Forelimb muscle (tissue), 1 donor: ENCODE measurements at regions not wholly inside any gene's neighbourhood (a gene's known extent, or its start where the extent isn't known, plus 50 kb on each side); places are given as distances from the start of the nearest gene placed in this dataset.
"Not testable (repeated sequence)": the region's sequence is repeated elsewhere in the genome, so short reads cannot be mapped to it uniquely, and the experiment has no call there.

Experiments
- DNase-seq: peaks from one replicate; pipeline ENCODE4 v3.0.0-alpha.2; 2013; ENCODE audit warnings: low read depth

DNA sequence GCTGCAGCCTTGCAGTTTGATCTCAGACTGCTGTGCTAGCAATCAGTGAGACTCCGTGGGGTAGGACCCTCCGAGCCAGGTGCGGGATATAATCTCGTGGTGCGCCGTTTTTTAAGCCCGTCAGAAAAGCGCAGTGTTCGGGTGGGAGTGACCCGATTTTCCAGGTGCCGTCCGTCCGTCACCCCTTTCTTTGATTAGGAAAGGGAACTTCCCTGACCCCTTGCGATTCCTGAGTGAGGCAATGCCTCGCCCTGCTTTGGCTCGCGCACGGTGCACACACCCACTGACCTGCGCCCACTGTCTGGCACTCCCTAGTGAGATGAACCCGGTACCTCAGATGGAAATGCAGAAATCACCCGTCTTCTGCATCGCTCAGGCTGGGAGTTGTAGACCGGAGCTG is 203.2 kb downstream of the SNCAIP start:
- DNase-seq: not testable (repeated sequence)

DNA sequence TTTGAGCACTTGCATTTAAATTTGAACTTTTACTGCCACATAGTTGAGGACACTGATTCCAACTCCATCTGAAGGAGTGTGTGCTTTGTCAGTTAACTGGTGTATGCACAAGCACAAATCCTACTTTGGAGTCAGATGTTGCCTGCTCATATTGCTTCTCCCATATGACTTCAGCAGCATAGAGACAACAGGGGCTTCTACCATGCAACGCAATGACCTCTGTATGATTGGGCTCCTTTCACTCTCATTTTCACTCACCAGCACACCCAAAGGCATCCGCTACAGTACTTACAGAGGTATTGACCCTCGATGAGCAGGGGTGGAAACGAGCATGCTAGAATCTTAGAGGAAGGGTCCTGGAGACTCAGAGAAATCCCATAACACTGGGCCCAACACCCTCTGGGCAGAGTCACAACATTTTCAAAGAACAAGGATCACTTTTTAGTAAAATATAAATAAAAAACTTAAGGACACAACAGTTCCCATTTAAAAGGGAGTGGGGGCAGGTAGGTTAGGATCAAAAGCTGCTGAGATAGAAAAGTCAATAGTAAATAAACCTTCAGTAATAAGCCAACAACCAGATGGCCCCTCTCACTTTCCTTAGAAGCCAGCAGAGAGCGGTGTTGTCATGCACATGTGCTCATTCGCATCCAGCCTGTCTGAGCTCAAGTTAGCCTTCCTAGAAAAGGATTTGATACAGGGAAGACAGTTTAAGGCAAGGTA is 203.8 kb downstream of the SNCAIP start:
- DNase-seq: peak; percentile 52

DNA sequence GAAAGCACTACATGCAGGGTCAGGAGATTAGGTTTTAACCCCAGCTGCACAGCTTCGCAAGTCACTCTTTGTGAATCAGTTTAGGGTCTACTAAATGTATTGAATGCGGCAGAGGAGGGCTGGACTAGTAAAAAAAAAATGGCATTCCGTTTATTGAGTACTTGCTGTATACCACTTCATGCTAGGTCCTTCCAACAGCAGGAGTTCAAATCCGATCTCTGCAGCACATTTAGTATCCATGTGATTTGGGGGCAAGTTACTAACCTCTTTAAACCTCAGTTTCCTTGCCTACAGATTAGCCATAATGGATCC is 204.4 kb downstream of the SNCAIP start:
- DNase-seq: no peak

DNA sequence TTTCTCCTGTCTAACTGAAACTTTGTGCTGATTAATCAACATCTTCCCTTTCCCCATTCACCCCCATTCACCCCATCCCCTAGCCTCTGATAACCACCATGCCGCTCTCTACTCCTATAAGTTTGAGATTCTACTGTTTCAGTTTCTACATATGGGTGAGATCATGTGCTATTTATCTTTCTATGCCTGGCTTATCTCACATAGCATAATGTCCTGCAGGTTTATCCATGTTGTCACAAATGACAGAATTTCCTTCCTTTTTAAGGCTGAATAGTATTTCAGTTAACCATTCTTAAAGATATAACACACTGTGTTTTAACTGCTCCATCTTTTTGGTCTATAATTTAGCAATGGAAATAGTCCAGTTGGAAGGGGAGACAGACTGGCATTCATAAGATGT is 205.1 kb downstream of the SNCAIP start:
- no peak for DNase-seq

DNA sequence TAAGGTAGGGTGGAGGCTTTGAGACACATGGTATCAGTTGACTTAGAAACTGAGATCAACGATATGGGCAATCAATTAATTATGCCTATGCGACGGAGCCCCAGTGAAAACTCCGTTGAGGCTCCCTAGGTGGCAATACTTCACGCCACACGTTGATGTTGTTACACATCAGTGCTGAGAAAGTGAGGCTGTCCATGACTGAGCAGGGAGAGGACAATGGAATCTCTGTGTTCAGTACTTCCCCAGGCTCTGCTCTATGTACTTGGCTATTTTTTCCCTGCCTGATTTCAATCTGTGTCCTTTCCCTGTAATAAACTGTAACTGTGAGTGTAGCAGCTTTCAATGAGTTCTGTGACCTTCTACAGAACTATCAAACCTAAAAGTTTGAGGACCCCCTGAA is 211.7 kb downstream of the SNCAIP start:
- DNase-seq: no peak

DNA sequence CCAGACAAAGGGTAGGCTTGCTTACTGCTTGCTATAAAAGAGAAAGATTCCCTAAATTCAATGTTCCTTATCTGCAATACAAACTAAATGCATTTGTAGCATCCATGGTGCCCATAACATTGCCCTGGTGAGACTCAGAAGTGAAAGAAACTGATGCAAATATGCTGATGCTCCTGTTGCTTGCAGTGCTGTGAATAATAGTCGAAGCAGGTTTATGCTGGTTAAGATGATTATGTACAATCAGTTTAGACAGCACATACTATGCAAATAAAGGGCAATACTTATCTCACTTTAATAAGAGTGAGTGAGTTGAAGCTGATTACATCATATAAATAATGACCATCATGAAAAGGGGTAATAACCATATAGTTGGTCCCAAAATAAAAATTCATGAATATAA is 215.5 kb downstream of the SNCAIP start:
- DNase-seq: no peak

DNA sequence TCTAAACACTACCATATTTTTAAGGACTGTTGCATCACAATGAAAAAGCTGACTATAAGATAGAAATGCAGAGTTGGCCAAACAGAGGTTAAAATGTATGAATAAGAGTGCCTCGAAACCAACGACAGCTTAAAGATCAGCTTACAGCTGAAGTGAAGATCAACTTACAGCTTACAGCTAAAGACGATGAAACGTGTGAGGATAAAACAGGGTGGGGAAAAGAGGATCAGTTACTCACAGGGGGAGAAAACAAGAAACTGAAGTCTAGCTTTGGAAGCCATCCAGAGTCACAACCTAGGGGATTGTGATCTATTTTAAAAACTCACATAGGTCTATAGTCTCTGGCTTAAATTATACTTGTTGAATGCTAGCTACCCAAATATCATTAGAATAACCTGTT is 220.0 kb downstream of the SNCAIP start:
- no peak for DNase-seq

DNA sequence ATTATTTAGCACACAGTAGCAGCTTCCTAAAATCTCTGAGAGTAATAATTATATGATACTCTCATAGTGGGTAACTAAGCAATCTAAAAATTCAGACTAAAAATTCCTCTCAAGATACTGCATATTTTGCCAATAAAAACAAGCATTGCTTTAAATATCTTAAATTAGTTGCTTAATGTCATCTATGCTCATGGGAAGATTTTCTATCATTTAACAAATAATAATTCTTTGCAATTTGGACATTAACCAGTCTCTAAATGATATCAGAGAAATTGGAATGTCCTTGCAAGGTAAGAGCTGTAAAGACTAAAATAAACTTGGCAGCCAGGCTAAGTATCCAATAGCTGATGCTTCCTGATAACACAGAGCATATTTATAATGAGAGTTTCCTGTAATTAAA is 221.8 kb downstream of the SNCAIP start:
- no peak for DNase-seq

DNA sequence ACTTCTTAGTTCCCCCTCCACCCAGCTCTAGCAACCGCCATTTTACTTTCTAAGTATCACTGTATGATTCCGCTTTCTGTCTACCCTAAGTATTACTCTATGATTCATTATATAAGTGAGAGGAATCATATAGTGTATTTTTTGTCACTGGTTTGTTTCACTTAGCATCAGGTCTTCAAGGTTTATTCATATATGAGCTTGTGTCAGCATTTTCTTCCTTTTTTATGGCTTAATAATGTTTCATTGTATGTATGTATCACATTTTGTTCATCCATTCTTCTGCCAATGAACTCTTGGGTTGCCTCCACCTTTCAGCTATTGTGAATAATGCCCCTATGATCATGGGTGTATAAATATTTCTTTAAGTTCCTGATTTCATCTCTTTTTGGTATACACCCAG is 222.8 kb downstream of the SNCAIP start:
- no peak for DNase-seq

DNA sequence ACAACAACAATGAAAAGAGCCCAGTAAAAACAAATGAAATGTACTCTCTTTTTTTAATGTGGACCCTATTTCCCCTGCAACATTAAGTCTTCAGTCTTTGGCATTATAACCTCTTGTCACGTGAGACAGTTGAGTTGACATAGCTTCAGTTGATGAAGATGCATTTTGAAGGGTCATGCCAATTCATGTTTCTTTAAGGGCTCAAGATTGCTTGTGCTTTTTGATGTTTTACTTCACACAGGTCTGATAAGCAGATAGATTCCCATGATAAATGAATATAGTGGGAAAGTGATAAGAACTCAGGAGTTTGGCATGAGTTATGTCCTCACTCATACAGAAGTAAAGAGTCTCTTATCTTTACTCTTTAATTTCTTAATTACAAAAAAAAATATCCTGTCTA is 229.4 kb downstream of the SNCAIP start:
- no peak for DNase-seq

DNA sequence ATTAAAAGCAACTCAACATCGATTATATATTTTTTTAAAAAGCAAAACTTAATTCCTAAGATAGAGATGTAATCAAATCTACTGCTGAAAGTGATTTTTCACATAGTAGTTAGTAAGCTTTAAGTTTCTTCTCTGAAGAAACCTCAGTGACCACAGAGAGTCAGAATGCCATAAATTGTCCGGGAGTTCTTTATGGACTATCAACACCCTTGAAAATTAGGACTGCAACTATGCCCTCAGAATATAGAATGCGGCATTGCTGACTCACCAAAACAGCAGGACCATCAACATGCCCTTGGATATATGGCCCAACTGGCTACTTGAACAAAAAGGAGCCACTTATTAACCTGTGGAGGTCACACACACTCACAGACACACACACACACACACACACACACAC is 228.9 kb upstream of the SNX2 start:
- no peak for DNase-seq

DNA sequence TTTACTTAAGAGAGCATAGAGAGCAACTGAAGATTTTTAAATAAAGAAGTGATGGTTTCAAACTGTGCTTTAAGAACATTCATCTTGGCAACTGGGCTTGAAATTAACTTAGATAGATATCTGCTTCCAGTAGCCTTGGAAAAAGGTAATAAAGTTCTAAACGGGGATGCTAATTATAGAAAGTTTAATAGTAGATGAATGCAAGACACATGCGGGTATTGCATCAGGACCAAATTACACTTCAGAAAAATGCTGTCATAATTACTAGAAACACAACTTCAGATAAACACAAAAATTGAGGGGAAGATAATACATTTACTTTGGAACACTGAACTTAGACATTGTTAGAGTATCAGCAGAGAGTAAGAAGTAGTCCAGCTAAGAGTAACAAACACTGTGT is 227.7 kb upstream of the SNX2 start:
- no peak for DNase-seq

DNA sequence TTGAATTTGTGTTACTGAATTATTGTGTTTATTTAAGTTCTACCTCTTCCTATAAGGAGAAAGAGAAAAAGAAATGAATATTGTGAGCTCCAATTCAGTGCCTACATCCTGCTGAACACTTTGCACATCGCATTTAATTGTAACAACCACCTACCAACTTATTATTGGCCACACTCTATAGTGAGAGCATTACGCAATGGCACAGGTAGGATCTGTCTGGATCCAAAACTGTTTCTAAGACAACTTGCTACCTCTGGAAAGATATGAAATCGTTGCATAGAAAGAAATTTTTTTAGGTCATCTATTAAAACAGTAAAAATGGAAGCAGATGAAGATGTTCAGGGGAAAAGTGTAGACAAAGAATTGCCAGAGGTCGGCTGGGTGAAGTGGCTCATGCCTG is 227.2 kb upstream of the SNX2 start:
- DNase-seq: no peak

DNA sequence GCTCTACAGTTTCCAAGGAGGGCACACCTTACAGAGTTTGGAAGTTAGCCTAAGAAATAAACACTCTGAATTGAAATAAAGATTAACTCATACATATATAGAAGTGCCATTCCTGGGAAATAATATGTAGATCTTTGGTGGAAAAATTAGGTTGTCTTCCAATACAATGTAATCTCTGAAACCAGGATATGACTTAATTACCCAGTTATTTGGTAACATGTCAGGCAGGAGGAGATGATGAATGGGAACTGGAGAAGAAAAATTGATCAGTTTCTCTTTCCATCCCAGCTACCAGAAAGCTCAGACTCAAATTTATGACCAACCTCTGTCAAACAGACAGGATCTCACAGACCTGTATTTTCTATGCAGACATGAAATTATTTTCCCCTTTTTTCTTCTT is 215.2 kb upstream of the SNX2 start:
- no peak for DNase-seq

DNA sequence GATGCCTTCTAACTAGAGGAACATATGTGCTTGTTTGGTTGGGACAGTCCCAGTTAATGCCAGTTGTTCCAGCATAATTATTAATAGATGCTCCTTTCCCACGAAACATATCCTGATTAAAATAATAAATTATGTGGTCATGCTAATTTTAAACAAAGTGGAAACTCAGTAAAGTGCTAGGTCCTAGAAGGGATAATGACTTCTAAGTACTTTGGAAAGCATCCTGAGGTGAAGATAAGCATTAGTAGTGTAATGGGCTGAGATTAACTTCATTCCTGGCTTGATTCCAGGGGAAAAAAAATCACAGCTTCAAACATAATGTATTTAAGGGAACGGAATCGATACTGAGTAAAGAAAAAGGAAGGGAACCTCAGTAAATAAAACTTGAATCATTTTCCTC is 213.7 kb upstream of the SNX2 start:
- DNase-seq: no peak

DNA sequence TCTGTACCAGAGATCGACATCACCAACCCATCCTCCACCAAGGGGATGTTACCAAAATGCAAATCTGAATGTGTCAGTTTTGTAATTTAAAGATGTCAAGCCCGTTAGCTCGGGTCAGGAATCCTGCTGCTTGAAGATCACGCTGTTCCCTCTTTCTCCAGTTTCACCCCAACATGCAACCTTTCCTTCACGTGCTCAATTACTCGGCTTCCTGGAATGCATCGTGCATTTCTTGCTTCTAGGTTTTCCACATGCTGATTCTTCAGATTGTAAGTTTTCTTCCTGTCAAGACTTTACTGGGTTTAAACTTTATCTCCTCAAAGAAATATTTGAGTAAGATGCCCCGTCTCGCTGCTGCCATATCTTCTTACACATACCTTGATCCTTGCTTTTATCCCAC is 209.5 kb upstream of the SNX2 start:
- DNase-seq: no peak

DNA sequence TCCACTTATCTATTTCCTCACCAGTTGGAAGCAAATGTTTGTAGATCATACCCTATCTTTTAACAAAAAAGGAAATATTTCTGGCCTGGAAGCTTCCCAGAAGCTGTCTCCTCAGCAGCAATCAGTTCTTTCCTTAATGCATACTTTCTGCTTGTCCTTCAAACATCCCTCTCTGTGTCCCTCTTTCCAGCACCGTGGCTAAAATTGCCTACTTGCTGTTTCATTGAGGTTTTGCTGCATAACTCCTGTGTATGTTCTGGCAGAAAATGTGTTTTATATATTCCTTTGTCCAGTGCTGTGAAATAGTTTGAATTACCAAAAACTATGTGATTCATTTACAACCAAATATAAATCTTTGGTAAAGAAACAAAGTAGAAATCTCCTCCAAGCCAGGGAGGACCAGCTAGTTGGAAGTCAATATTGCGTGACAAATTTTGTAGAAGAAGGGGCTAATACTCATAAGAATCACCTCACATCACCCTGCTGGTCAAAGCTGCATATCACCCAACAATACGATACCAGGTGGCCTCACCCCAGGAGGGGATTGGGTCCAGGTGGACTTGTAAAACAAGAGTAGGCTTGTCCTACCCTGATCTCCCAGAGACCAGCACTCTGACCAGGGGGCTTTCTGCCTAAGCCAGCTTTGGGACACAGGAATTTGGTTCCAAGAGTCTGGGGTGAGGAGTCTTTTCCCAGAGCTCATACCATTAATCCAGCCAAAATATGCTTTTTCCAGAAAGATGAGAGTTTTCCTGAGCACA is 198.4 kb upstream of the SNX2 start:
- no peak for DNase-seq

DNA sequence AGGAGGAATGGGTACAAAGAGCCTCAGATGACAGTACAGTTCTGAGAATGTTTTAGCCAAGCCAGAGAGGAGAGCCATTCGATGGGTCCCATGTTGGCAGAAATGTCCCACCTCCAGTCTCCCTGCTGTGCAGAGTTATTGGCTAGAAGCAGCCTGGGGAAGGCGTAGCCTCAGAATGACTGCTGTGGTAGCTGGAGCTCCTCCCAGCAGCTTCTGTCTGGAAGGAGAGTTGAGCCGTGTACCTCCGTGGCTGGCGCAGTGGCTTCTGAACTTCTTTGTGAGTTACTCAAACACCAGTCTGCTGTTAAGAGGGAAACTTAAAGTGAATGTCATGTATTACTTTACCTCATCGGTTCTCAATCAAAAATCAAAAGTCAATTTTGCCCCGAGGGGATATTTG is 193.3 kb upstream of the SNX2 start:
- DNase-seq: no peak

DNA sequence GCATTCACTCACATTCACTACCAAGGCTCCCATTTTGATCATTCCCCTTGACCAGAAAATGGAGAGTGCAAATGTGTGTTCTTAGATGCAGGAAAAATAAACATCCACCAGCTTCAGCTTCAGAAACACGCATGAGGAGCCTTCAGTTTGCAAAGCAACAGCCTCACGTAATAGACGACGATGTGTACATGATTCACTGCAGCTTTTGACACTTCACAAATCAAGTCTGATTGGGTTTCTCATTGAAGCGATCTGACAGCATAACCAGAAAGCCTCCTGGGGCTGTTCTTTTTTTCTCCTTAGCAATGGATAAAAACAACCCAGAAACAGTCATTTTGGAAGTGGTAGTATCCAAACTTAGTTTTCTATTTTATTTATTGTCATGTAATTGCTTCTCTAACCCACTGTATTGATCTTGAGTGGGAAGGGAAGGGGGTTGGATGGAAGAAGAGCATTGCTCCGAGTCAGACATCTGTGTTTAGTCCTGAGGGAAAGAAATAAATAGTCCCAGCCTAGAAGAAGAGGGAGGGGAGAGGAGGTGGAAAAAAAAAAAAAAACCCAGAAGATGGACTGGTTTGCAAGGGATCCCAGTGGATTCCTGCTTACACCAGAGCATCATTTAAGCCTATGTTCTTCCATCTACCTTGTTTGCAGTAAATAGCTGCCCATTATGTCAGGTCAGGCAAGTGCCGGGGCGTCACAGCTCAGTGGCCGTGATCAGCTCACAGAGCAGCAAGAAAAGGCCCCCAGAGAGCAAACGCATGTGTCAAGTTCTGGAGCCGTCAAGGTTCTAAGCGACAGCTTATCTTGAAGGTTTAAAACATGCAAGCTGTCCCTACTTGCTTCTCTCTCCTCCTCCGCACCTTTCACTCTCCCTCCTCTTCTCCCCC is 190.2 kb upstream of the SNX2 start:
- DNase-seq: no peak

DNA sequence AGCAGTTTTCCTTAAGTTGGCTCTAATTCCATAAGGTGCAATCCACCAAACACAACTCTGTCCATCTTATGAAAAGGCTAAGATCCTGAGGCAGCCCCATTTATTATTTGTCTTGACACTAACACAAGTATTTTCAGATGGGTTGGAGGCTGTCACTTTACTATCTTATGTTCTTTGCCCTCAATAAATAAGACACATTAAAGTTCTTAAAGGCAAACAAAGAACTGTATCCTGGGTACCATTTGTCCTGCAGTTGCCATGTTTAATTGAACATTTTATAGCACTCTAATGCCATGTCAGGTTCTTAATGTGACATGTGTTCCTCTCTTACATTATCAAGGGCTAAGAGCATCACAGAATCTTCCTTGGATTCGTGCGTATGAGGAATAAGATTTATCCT is 189.5 kb upstream of the SNX2 start:
- DNase-seq: no peak

DNA sequence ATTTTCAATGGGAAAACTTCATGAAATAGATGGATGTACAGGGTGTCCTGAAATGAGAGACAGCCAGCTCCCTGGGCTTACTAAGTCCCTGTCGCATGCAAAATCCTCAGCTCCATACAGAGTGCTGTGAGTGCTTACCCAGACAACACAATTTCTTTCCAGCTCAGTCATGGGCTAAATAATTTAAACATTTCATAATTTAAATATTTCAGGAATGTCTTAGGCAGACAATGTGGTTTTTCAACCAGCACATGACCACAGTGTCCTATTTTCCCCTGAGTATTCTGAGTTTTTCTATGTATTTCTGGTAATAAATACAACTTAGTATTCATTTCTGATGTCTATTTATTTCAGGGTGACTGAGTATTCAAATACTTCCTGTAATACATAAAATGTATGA is 188.5 kb upstream of the SNX2 start:
- DNase-seq: no peak

DNA sequence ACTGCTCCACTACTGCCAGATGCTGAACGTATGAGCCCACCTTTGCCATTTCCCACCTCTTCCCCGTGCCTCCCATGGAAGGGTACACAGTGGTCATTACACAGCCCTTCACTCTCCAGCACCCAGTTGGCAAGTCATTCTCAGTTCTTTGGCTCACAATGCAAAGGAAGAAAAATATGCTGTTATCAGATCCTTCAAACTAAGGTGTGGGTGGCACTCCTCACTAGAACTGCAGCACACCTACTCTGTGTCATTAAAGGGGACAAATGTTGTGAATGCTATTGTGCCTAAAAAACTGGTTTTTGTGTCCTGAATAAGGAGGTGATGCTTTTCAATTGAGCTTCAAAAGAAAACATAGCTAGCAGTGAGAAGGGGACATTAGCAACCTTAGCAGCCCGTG is 183.1 kb upstream of the SNX2 start:
- DNase-seq: no peak

DNA sequence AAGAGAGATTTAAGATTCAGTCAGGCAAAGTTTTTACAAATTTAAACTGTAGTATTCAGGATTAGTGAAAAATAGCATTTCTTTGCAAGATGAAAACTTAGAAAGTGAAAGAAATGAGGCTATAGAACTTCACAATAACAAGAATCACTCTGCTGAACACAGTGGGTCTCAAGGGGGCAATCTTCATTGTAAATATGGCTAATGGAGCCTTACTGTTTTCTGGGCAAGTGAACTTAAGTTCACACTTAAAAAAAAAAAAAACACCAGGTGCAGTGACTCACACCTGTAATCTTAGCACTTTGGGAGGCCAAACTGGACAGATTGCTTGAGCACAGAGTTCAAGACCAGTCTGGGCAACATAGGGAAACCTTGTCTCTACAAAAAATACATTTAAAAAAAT is 175.9 kb upstream of the SNX2 start:
- DNase-seq: no peak
